ENCODE measurements at regions not wholly inside any gene's neighbourhood (a gene's known extent, or its start where the extent isn't known, plus 50 kb on each side); places are given as distances from the start of the nearest gene placed in this dataset.
"Not testable (repeated sequence)": the region's sequence is repeated elsewhere in the genome, so short reads cannot be mapped to it uniquely, and the experiment has no call there.

GRCh38 chr5:143521141-143521540 lies 117.7 kb upstream of the NR3C1 start:
- no peak for DNase-seq

GRCh38 chr5:143519215-143519614 lies 115.7 kb upstream of the NR3C1 start:
- not testable (repeated sequence) for DNase-seq

GRCh38 chr5:143517824-143518223 lies 114.3 kb upstream of the NR3C1 start:
- DNase-seq = not testable (repeated sequence)

- DNase-seq = no peak
Observed at GRCh38 chr5:143516249-143516648, 112.8 kb upstream of the NR3C1 start.

- DNase-seq = peak; percentile 74
Observed at GRCh38 chr5:143515829-143516228, 112.3 kb upstream of the NR3C1 start.

- no peak for DNase-seq
Observed at GRCh38 chr5:143514616-143515335, 111.3 kb upstream of the NR3C1 start.

GRCh38 chr5:143513720-143514119 lies 110.2 kb upstream of the NR3C1 start:
- DNase-seq = no peak

- DNase-seq = no peak
Observed at GRCh38 chr5:143511736-143512135, 108.2 kb upstream of the NR3C1 start.

GRCh38 chr5:143509758-143510221 lies 106.3 kb upstream of the NR3C1 start:
- no peak for DNase-seq

GRCh38 chr5:143506836-143507552 lies 103.5 kb upstream of the NR3C1 start:
- no peak for DNase-seq

GRCh38 chr5:143505934-143506333 lies 102.4 kb upstream of the NR3C1 start:
- DNase-seq = no peak

- no peak for DNase-seq
Observed at GRCh38 chr5:143505354-143505753, 101.9 kb upstream of the NR3C1 start.

GRCh38 chr5:143501310-143502044 lies 98.0 kb upstream of the NR3C1 start:
- DNase-seq = peak; percentile 70

- no peak for DNase-seq
Observed at GRCh38 chr5:143499480-143500114, 96.1 kb upstream of the NR3C1 start.

- no peak for DNase-seq
Observed at GRCh38 chr5:143498821-143499220, 95.3 kb upstream of the NR3C1 start.

- no peak for DNase-seq
Observed at GRCh38 chr5:143497749-143498148, 94.3 kb upstream of the NR3C1 start.

GRCh38 chr5:143496943-143497342 lies 93.5 kb upstream of the NR3C1 start:
- no peak for DNase-seq

- peak; percentile 53 for DNase-seq
Observed at GRCh38 chr5:143495821-143496275, 92.4 kb upstream of the NR3C1 start.

- DNase-seq = no peak
Observed at GRCh38 chr5:143495110-143495509, 91.6 kb upstream of the NR3C1 start.

GRCh38 chr5:143494595-143494994 lies 91.1 kb upstream of the NR3C1 start:
- DNase-seq = no peak

GRCh38 chr5:143494162-143494561 lies 90.7 kb upstream of the NR3C1 start:
- DNase-seq = no peak

GRCh38 chr5:143492783-143493182 lies 89.3 kb upstream of the NR3C1 start:
- DNase-seq = no peak

GRCh38 chr5:143491646-143492045 lies 88.2 kb upstream of the NR3C1 start:
- no peak for DNase-seq

Measured in left hindlimb (tissue), 1 donor.